Fibroblast of gingiva (primary cell): ENCODE measurements at regions not wholly inside any gene's neighbourhood (a gene's known extent, or its start where the extent isn't known, plus 50 kb on each side); places are given as distances from the start of the nearest gene placed in this dataset.

Experiments used
- DNase-seq: peaks from one replicate; pipeline ENCODE4 v3.0.0-alpha.2; 2011; ENCODE audit warnings: low read depth

DNA sequence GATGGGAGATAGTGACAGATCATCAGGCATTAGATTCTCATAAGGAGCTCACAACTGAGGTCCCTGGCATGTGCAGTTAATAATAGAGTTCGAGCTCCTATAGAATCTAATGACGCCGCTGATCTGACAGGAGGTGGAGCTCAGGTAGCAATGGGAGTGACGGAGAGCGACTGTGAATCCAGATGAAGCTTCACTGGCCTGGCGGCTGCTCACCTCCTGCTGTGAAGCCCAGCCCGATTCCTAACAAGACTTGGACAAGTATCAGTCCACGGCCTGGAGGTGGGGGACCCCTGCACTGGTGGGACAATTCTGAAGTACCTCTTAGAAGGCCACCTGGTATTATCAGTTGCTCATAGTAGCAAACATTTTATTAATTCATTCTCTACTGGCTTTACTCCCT, 377.9 kb upstream of the ITGA1 start:
- DNase-seq = no peak

- no peak for DNase-seq
Observed at GRCh38 chr5:52419357-52419756, 368.4 kb upstream of the ITGA1 start.

GRCh38 chr5:52427615-52428014, 360.1 kb upstream of the ITGA1 start:
- no peak for DNase-seq

DNA sequence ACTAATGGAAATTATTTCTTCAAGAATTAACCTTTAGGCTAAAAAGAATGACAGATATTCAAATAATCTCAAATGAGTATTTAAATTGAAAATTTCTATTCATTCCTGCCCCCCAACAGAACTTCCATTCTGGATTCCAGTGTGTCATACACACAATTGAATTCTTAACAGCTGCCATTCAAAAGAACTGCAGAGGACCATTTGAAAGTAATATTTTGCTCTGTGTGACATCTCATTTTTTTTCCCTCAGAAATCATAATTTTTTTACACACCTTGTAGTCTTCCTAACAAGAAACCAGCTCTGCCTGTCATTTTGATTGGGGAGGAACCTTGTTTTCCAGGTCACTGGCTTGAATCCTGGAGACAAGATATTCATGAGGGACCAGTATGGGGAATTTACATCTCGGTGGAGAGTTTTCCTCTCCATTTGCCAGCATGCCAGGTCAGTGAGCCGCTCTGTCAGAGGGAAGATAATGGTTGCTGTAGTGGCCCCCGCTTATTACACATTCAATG, 358.7 kb upstream of the ITGA1 start:
- DNase-seq = no peak

DNA sequence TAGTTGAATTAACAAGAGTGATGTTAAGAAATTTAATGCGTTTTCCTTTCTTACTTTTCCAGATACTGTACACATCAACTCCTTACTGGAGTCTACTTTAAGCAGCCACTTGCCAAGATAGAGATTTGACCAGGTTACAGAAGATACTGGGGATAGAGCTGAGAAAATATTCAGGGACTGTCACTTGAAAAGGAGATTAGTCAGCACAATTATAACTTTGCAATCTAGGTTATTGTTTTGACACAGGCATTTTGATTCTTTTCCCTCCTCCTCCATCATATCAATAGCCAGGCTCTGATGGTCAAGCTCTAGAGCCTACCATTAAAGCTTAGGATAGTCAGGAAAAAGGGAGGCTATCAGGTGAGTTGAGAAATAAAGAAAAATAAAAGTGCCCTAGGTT, 345.9 kb upstream of the ITGA1 start:
- no peak for DNase-seq

- no peak for DNase-seq
Observed at GRCh38 chr5:52443187-52443586, 344.5 kb upstream of the ITGA1 start.

- DNase-seq = no peak
Observed at GRCh38 chr5:52448111-52448510, 339.6 kb upstream of the ITGA1 start.

- no peak for DNase-seq
Observed at GRCh38 chr5:52449516-52449915, 338.2 kb upstream of the ITGA1 start.

DNA sequence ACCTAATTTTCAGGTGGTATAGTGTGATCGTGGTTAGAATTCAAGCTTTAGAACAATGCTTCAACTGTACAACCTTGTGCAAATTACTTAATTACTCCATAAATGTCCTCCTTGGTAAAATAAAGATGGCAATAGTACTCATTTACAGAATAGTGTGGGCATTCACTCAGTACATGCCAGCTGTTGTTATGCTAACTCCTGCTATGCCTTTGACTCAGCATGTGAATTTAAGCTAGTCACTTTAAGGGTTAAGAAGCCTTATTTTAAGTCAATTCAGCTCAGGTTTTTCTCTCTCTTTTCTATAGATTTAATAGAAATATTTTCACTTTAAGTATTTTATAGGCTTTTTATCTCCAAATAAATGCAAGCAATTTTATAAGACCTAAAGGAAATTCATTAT, 335.6 kb upstream of the ITGA1 start:
- no peak for DNase-seq

DNA sequence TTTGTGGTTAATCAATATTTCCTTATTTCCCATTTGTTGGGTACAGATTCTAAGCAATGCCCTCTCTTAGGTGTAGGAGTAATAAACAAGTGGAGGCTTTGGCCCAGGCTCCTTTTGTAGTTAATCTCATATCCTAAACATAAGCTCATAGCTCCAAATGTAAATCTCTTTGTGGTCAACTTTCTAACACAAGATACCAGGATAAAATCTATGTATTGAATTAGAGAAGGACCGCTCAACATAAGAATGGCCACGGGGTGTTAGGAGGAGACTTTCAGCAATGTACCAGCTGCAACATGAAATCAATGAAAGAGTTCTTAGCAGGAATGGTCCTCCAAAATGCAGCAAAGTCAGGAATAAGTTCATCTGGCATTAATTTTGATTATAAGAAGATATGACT, 334.5 kb upstream of the ITGA1 start:
- no peak for DNase-seq

- no peak for DNase-seq
Observed at GRCh38 chr5:52455920-52456319, 331.8 kb upstream of the ITGA1 start.

DNA sequence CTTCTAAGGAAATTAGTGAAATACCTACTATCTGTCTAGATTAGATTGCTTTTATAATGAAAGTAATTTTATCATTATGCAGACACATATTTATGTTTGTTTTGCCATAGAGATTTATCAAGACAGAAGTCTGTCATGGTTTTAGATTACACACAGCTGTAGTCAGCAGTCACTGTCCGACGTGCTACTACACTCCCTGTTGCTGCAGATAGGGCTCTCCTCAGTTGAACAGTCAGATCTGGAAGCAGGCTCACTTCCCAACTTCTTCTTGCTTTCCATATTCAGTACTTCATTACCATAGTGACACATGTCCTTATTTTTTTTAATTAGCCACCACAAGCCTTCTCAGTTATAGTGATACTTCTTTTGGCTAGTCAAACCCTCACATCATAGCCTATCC, 329.9 kb upstream of the ITGA1 start:
- no peak for DNase-seq

GRCh38 chr5:52466113-52466512, 321.6 kb upstream of the ITGA1 start:
- DNase-seq = no peak

- DNase-seq = no peak
Observed at GRCh38 chr5:52466749-52467520, 320.8 kb upstream of the ITGA1 start.

GRCh38 chr5:52468976-52469375, 318.7 kb upstream of the ITGA1 start:
- no peak for DNase-seq

GRCh38 chr5:52469420-52469819, 318.3 kb upstream of the ITGA1 start:
- DNase-seq = no peak

GRCh38 chr5:52469835-52470234, 317.9 kb upstream of the ITGA1 start:
- DNase-seq = no peak

GRCh38 chr5:52476346-52476745, 311.4 kb upstream of the ITGA1 start:
- DNase-seq = no peak

DNA sequence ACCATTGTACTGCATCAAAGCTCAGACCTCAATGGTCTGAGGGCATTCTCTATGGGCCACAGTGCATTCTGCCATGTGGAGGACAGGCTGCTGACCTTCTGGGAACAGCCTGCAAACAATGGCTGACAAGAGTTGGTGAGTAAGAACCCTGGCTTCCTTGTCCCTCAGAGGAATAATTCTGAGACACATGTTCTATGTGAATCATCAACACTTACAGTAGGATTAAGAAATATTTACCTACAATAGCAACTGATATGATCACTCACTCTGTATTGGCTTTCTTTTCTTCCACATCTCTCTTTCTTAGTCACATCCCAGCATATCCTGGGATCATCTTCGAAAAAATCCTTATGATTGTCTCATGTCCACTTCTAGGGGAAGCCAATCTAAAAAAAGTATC, 306.5 kb upstream of the ITGA1 start:
- no peak for DNase-seq

DNA sequence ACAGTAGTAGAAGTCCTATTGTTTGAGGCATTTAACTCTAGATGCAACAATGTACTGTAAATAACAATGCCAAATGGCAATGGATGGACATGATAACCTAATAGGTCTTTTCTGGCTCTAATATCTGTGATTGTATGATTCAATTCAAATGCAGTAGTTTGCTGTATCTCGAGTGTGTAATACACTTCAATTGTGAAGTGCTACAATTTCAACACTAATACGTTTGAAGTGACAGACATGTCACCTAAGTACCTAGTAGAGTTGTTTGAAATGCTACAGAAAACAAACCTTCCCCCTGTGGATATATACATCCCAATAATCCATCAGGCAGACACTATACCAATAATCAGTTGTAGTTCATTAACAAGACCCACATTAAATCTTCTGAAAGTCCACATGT, 305.9 kb upstream of the ITGA1 start:
- no peak for DNase-seq

DNA sequence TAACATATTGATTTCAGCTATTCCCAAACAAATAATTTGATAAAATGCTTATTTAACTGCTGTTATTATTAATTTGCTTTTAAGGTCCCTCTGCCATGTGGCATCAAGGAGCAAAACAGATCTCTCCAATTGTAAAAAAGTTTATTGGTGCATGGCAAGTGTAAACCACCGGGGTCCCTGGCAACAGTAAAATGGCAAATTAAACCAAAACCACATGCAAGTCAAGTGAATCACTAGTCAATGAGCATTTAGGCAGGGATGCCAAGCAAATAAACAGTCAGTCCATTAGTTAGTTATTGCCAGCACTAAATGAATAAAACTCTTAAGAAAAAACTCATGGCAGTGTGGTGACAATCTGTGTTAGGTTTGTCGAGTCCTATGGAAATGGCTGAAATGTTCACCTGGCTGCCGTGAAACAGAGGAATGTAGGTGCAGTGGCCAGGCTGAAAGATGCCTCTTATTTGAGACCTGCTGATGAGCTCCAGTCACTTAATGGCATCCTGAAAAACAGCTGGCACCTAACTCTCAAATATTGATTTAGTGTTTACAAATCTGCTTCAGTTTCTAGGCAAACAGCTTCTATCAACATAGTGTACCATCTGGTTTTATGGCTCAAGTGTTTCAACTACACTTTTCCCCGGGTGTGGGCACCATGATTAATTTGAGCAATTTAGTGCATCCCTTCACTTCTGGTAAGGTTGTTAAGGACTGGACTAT, 296.5 kb upstream of the ITGA1 start:
- DNase-seq = no peak

GRCh38 chr5:52491818-52492217, 295.9 kb upstream of the ITGA1 start:
- no peak for DNase-seq

GRCh38 chr5:52497133-52497693, 290.5 kb upstream of the ITGA1 start:
- DNase-seq = no peak
